ENCODE measurements at regions not wholly inside any gene's neighbourhood (a gene's known extent, or its start where the extent isn't known, plus 50 kb on each side); places are given as distances from the start of the nearest gene placed in this dataset.

DNA sequence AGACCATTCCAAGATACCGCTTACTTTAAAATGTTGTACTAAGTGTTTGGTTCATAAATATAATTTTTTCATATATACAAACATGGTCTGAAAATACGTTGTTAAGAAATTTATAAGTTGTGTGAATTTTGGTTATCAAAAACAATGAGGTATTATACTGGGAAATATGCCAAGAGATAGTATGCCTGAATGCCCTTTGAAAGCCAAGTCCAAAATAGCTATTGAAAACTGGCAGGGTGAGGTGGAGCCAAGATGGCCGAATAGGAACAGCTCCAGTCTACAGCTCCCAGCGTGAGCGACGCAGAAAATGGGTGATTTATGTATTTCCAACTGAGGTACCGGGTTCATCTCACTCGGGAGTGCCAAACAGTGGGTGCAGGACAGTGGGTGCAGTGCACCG is 533.5 kb downstream of the ZNF608 start (continued):
- TF ChIP-seq, protein P1, sequence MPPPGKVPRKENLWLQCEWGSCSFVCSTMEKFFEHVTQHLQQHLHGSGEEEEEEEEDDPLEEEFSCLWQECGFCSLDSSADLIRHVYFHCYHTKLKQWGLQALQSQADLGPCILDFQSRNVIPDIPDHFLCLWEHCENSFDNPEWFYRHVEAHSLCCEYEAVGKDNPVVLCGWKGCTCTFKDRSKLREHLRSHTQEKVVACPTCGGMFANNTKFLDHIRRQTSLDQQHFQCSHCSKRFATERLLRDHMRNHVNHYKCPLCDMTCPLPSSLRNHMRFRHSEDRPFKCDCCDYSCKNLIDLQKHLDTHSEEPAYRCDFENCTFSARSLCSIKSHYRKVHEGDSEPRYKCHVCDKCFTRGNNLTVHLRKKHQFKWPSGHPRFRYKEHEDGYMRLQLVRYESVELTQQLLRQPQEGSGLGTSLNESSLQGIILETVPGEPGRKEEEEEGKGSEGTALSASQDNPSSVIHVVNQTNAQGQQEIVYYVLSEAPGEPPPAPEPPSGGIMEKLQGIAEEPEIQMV (CRISPR knock-in tag; IDR thresholded peaks at IDR 0.05; ENCODE audit: low read depth) = no peak
- TF ChIP-seq ZNF446 (CRISPR knock-in tag; IDR thresholded peaks at IDR 0.05) (no peak), ZNF572 (CRISPR knock-in tag; IDR thresholded peaks at IDR 0.05) (no peak), GTF3A (CRISPR knock-in tag; conservative IDR thresholded peaks at IDR 0.05) (no peak), EP300 (IDR thresholded peaks at IDR 0.05; ENCODE audit: low read depth in 2 of 2, low read length in 2 of 2) (no peak), EP300 (CRISPR knock-in tag; IDR thresholded peaks at IDR 0.05; ENCODE audit: borderline replicate concordance) (no peak), ZNF644 (CRISPR knock-in tag; IDR thresholded peaks at IDR 0.05; ENCODE audit: low read depth) (no peak), HNRNPLL (IDR thresholded peaks at IDR 0.05; ENCODE audit: low read depth, low read length, poor library complexity, severe bottlenecking) (no peak), DNMT1 (CRISPR knock-in tag; IDR thresholded peaks at IDR 0.05) (no peak), HNRNPL (IDR thresholded peaks at IDR 0.05; ENCODE audit: low read depth, low read length) (no peak), NONO (IDR thresholded peaks at IDR 0.05) (no peak), NONO (CRISPR knock-in tag; conservative IDR thresholded peaks at IDR 0.05) (no peak), ZNF343 (CRISPR knock-in tag; IDR thresholded peaks at IDR 0.05) (no peak)
- TF ChIP-seq, protein P2, sequence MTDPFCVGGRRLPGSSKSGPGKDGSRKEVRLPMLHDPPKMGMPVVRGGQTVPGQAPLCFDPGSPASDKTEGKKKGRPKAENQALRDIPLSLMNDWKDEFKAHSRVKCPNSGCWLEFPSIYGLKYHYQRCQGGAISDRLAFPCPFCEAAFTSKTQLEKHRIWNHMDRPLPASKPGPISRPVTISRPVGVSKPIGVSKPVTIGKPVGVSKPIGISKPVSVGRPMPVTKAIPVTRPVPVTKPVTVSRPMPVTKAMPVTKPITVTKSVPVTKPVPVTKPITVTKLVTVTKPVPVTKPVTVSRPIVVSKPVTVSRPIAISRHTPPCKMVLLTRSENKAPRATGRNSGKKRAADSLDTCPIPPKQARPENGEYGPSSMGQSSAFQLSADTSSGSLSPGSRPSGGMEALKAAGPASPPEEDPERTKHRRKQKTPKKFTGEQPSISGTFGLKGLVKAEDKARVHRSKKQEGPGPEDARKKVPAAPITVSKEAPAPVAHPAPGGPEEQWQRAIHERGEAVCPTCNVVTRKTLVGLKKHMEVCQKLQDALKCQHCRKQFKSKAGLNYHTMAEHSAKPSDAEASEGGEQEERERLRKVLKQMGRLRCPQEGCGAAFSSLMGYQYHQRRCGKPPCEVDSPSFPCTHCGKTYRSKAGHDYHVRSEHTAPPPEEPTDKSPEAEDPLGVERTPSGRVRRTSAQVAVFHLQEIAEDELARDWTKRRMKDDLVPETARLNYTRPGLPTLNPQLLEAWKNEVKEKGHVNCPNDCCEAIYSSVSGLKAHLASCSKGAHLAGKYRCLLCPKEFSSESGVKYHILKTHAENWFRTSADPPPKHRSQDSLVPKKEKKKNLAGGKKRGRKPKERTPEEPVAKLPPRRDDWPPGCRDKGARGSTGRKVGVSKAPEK (CRISPR knock-in tag; IDR thresholded peaks at IDR 0.05; ENCODE audit: borderline replicate concordance) = no peak
- TF ChIP-seq, protein P3, sequence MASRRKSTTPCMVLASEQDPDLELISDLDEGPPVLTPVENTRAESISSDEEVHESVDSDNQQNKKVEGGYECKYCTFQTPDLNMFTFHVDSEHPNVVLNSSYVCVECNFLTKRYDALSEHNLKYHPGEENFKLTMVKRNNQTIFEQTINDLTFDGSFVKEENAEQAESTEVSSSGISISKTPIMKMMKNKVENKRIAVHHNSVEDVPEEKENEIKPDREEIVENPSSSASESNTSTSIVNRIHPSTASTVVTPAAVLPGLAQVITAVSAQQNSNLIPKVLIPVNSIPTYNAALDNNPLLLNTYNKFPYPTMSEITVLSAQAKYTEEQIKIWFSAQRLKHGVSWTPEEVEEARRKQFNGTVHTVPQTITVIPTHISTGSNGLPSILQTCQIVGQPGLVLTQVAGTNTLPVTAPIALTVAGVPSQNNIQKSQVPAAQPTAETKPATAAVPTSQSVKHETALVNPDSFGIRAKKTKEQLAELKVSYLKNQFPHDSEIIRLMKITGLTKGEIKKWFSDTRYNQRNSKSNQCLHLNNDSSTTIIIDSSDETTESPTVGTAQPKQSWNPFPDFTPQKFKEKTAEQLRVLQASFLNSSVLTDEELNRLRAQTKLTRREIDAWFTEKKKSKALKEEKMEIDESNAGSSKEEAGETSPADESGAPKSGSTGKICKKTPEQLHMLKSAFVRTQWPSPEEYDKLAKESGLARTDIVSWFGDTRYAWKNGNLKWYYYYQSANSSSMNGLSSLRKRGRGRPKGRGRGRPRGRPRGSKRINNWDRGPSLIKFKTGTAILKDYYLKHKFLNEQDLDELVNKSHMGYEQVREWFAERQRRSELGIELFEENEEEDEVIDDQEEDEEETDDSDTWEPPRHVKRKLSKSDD (CRISPR knock-in tag; IDR thresholded peaks at IDR 0.05; ENCODE audit: low read depth) = no peak
